Gastrocnemius medialis (tissue), 4 donors: ENCODE measurements at regions not wholly inside any gene's neighbourhood (a gene's known extent, or its start where the extent isn't known, plus 50 kb on each side); places are given as distances from the start of the nearest gene placed in this dataset.
"Not testable (repeated sequence)": the region's sequence is repeated elsewhere in the genome, so short reads cannot be mapped to it uniquely, and the experiment has no call there.

ENCODE experiments used
- ATAC-seq, 2 donors: fragments of 150-250 bp; one replicate each; pipeline ENCODE4 v1.9.1; 2016
- DNase-seq, 2 donors: peaks; one replicate each; pipeline ENCODE4 v3.0.0-alpha.2; 2019
- H3K27ac ChIP-seq, 4 donors: fragments of 200-600 bp; sonication (generic); 1 replicate in 1 of 4; 2 replicates in 3 of 4; pipeline ENCODE4 v1.5.1; 2016 to 2018; ENCODE audit warnings: mild to moderate bottlenecking in 2 of 4, moderate library complexity in 1 of 4
- H3K27me3 ChIP-seq, 3 donors: fragments of 200-600 bp; sonication (generic) in 2 of 3; 1 replicate in 1 of 3; 2 replicates in 2 of 3; pipeline versions ENCODE4 v1.5.1 to v1.6.0; 2016 to 2019; ENCODE audit warnings: mild to moderate bottlenecking in 1 of 3, moderate library complexity in 1 of 3
- H3K36me3 ChIP-seq, 2 donors: fragments of 200-600 bp; sonication (generic) in 1 of 2; one replicate each; pipeline ENCODE4 v1.5.1; 2017 to 2018
- H3K4me1 ChIP-seq, 2 donors: fragments of 200-600 bp; sonication (generic) in 1 of 2; one replicate each; pipeline ENCODE4 v1.5.1; 2016 to 2017; ENCODE audit warnings: mild to moderate bottlenecking in 2 of 2
- H3K4me3 ChIP-seq, 4 donors: fragments of 200-600 bp; sonication (generic) in 3 of 4; 1 replicate in 1 of 4; 2 replicates in 3 of 4; pipeline ENCODE4 v1.5.1; 2016 to 2019; ENCODE audit warnings: mild to moderate bottlenecking in 2 of 4
- H3K9me3 ChIP-seq, 3 donors: fragments of 200-600 bp; sonication (generic) in 2 of 3; 1 replicate in 1 of 3; 2 replicates in 2 of 3; pipeline ENCODE4 v1.5.1; 2016 to 2019
- CTCF ChIP-seq, 5 experiments: fragments of 450-650 bp in 3 of 5; fragments of 200-600 bp in 2 of 5; sonication (generic) in 2 of 5; IDR thresholded peaks in 4 of 5; conservative IDR thresholded peaks in 1 of 5; 1 replicate in 4 of 5; 2 replicates in 1 of 5; pipeline ENCODE4 v1.5.1; 2016 to 2019; ENCODE audit warnings: antibody characterized with exemption in 5 of 5, mild to moderate bottlenecking in 3 of 5, moderate library complexity in 3 of 5
- POLR2A ChIP-seq, 2 donors: fragments of 450-650 bp; IDR thresholded peaks; one replicate each; pipeline ENCODE4 v1.6.1; 2017; ENCODE audit warnings: antibody characterized with exemption in 2 of 2, mild to moderate bottlenecking in 2 of 2, moderate library complexity in 2 of 2
- in situ Hi-C, 4 donors: fragments of 200-750 bp; cut with MboI; loops; one replicate each; pipeline versions ENCODE4 v1.15.0 to v1.8.0; 2017; ENCODE audit warnings: low sequenced_read_pairs in 4 of 4
- intact Hi-C: fragments of 100-400 bp; cut with DNase I; formaldehyde crosslinking; loops from one replicate; pipeline ENCODE4 v1.15.1; 2023; ENCODE audit warnings: low total_unique reads

- no peak overlapping the region for H3K4me3 ChIP-seq
- no peaks in the 10 kb centered on the region for H3K36me3 ChIP-seq
- TF ChIP-seq CTCF (IDR thresholded peaks at IDR 0.05 in 4 of 5, conservative IDR thresholded peaks at IDR 0.05 in 1 of 5) (no peak), POLR2A (IDR thresholded peaks at IDR 0.05) (no peak)
- peaks cover 44 to 47% of the 10 kb centered on the region in 2 donors for H3K4me1 ChIP-seq
- intact Hi-C loops (no loop called here), in situ Hi-C loops (no loop called here)
- ATAC-seq (no peak), DNase-seq (no peak)
- H3K27ac ChIP-seq, result peak overlapping the region; percentile 69 to 76 (median 75)
- H3K9me3 ChIP-seq, result no peaks in the 10 kb centered on the region
- H3K27me3 ChIP-seq, result no peaks in the 10 kb centered on the region
These were observed 78.5 kb downstream of the C9orf152 start for GRCh38 chr9:110129425-110129824.

DNA sequence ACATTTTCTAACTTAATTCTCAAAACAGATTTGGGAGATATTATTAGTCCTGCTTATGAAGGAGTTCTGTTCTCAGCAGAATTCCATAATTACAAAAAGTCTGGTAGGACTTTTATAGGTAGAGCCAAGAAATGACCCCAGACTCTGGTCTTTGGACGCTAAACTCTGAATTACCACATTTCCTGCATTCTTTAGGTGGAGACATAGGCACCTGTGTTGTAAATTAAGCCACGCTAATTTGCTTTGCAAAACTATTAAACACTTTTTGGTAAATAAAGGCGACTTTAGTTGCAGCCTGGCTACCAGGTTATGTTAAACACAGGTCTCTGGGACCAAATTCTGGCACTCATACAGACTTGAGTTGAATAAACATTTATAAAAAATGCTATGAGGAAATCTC, 77.7 kb downstream of the C9orf152 start:
- DNase-seq, result no peak
- peak overlapping the region in 1 of 4 donors; percentile 6 for H3K27ac ChIP-seq
- no peak for ATAC-seq
- intact Hi-C loops (no loop called here), in situ Hi-C loops (no loop called here)
- no peak overlapping the region for H3K4me3 ChIP-seq
- H3K4me1 ChIP-seq, result peaks cover 36 to 47% of the 10 kb centered on the region in 2 donors
- no peak for TF ChIP-seq POLR2A (IDR thresholded peaks at IDR 0.05)
- TF ChIP-seq CTCF (IDR thresholded peaks at IDR 0.05 in 4 of 5, conservative IDR thresholded peaks at IDR 0.05 in 1 of 5), result no peak
- no peaks in the 10 kb centered on the region for H3K36me3 ChIP-seq
- H3K27me3 ChIP-seq, result no peaks in the 10 kb centered on the region
- H3K9me3 ChIP-seq, result no peaks in the 10 kb centered on the region

DNA sequence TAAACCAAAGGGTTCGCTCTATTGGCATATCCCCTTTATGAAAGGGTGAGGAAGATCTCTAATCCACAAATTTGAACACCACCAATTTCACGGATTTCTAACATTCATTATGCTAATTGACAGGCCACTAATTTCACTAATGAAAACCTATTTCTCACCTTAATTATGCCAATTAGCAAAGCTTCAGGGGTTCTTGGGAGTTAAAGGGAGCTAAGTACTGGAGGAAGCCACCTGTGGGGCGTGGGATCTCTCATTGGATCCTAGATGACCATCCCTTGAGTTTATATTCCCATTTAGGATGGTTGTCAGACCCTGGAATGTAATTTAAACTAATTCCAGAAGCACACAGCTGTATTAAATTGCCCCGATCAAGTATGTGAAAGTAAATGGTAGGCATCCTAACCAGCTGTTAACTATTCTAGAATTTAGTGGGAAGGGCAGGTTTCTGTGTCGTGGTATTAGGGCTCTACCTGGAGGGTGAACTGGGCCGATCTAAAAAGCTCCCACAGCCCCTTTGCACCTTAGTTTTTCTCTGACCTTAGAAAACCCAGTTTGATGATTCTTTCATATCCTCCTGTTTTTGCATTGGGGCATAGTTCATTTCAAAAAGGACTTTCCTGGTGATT, 77.1 kb downstream of the C9orf152 start:
- DNase-seq (no peak), ATAC-seq (no peak)
- Histone ChIP-seq H3K27me3 (no peaks in the 10 kb centered on the region), H3K9me3 (no peaks in the 10 kb centered on the region), H3K36me3 (no peaks in the 10 kb centered on the region), H3K27ac (peak overlapping the region in 1 of 4 donors; percentile 6), H3K4me3 (no peak overlapping the region), H3K4me1 (peaks cover 30 to 43% of the 10 kb centered on the region in 2 donors)
- TF ChIP-seq CTCF (IDR thresholded peaks at IDR 0.05 in 4 of 5, conservative IDR thresholded peaks at IDR 0.05 in 1 of 5) (no peak), POLR2A (IDR thresholded peaks at IDR 0.05) (no peak)
- intact Hi-C loops, result no loop called here
- in situ Hi-C loops, result no loop called here

DNA sequence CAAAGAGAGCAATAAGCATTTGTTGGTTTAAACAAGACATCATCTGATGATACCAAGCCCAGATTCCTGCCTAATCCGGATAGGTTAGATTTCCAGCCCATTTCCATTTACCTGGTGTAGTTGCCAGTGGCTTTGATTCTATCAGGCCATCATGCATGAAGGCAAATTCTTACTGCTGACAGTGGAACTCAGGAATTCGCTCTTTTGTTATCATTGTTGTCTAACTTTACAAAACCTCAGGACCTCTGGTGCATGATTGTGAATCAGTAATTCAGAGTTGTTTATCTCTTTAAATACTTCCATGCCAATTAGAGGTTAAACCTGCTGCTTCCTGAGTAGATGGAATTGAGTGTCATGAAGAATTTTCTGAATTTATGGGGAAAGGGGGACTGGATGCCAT, 76.5 kb downstream of the C9orf152 start:
- TF ChIP-seq CTCF (IDR thresholded peaks at IDR 0.05 in 4 of 5, conservative IDR thresholded peaks at IDR 0.05 in 1 of 5), result no peak
- DNase-seq (no peak), ATAC-seq (no peak)
- in situ Hi-C loops, result no loop called here
- H3K27me3 ChIP-seq, result no peaks in the 10 kb centered on the region
- peaks cover 24 to 37% of the 10 kb centered on the region in 2 donors for H3K4me1 ChIP-seq
- H3K9me3 ChIP-seq, result no peaks in the 10 kb centered on the region
- no peak overlapping the region for H3K27ac ChIP-seq
- no peaks in the 10 kb centered on the region for H3K36me3 ChIP-seq
- intact Hi-C loops, result no loop called here
- no peak overlapping the region for H3K4me3 ChIP-seq

- H3K4me1 ChIP-seq, result peaks cover 17 to 31% of the 10 kb centered on the region in 2 donors
- H3K36me3 ChIP-seq, H3K9me3 ChIP-seq, DNase-seq, in situ Hi-C loops, intact Hi-C loops, ATAC-seq, H3K27me3 ChIP-seq, H3K4me3 ChIP-seq, H3K27ac ChIP-seq: not testable (repeated sequence)
These were observed 75.4 kb downstream of the C9orf152 start for GRCh38 chr9:110132531-110132930.
